Hematopoietic multipotent progenitor cell treated with erythropoietin and hydrocortisone succinate and interleukin-3 and kit ligand, for 4 days (in vitro differentiated cells): ENCODE measurements at regions not wholly inside any gene's neighbourhood (a gene's known extent, or its start where the extent isn't known, plus 50 kb on each side); places are given as distances from the start of the nearest gene placed in this dataset.

Experiments used
- DNase-seq: peaks from one replicate; pipeline ENCODE4 v3.0.0-alpha.2; 2015

DNA sequence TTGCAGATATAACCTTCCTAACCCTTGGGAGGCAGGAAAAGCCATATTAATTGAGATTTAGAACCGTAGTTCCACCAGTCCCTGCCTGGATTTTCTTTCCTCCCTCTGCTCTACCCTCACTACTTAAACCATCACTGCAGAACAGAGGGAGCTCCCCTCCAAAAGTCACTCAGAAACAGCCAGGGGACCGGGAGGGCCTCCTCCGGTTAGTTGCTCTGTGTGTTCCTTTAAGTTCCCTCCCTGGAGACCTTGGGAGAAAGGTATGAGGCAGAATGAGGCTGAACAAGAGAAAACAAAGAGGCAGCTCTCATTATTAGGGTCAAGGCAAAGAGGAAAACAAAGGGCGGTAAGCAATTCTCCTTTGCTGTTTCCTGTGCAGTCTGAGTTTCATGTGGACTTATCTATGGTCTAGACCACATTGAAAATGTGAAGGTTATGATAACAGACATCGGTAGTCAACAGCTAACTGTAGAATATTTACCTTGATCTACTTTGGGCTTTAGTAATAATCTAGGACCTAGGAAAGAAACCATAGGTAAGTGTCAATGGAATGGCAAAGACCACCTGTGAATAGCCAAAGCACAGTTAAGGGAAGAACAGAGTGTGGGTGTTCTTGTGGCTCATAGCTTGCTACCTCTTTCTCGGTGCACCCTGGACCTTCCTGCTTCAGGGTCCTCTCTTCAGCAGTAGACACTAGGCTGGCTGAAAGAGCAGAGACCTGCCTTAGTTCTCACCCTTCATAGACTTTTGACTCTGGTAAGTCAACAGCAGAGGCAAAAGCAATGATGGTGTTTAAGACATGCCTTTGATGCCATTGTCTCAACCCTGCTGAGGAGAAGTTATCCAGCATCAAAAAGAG lies 250.9 kb upstream of the CITED2 start:
- DNase-seq = peak; percentile 91

DNA sequence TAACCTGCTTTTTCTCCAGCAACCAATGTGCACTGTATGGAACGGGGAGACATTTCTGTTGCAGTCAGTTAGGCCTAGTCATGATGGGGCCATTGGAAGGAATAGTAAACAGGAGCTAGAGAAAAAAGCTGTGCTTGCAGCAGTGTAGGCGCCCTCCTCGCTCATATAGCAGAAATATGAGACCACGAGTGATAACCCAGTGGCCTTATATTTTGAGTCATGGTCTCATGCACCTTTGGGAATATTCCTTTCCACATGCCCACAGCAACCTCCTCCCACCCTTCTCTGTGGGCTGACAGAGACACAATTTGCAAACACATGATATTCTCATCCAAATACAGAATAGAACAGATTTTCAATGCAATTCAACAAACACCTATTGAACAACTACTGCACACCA lies 248.9 kb upstream of the CITED2 start:
- no peak for DNase-seq

DNA sequence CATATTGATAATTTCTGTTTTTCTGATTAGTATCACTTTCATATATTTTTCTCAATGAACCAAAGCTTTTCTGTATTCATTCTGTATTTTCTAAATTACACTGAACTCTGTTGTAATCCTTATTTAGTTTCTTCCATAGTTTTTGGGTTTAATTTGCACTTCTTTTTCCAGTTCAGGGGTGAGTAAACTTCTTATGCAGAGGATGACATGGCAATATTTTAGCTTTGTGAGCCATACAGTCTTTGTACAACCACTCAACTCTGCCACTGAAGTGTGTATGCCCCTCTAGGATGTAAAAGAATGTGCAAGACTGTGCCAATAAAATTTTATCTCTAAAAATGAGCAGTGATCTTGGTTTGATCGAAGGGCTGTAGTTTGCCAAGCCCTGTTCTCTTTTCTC lies 239.0 kb upstream of the CITED2 start:
- DNase-seq = no peak

DNA sequence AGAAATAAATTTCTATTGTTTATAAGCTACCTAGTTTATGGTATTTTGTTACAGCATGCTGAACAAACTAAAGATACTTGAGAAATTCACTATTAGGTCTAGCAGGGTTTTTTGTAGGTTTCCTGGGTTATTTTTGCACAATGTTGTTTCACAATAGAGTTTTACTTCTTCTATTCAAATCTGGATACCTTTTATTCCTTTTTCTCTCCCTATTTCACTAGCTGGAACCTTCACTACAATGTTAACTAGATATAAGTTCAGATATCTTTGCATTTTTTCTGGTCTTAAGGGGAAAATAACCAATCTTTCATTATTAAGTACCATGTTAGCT lies 237.7 kb upstream of the CITED2 start:
- DNase-seq = peak; percentile 47

DNA sequence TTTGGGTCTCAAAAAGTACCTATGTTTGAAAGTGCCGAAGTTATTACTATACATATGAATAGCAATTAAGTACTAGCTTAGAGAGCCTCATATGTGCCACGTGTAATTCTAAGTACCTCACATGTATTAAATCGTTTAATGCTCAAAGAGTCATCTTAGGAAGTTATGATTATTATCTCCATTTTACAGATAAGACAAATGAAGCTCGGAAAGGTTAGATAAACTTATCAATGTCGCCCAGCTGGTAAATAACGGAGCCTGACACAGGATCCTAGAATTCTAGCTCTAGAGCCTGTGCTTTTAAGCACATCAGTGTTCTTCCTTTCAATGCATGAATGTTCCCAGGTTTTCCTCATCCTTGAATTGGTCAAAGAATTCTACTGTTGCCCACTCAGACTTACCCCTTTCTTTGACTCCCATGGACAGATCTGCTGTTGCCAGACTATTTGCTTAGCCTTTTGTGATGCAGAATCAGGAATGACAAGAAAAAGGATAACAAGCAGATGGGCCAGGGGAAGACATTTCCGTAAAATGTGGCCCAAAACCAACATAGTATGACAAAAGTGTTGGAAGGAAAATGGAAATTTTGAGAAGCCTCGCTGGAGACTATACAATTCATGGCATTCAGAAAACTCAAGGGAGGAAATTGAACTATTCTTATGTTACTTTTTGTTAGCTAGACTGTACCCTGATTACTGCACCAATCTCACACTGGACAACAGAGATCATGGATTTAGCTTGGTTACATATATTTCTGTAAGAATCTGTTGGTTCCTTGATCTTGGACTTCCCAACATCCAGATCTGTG lies 237.1 kb upstream of the CITED2 start:
- DNase-seq = no peak

DNA sequence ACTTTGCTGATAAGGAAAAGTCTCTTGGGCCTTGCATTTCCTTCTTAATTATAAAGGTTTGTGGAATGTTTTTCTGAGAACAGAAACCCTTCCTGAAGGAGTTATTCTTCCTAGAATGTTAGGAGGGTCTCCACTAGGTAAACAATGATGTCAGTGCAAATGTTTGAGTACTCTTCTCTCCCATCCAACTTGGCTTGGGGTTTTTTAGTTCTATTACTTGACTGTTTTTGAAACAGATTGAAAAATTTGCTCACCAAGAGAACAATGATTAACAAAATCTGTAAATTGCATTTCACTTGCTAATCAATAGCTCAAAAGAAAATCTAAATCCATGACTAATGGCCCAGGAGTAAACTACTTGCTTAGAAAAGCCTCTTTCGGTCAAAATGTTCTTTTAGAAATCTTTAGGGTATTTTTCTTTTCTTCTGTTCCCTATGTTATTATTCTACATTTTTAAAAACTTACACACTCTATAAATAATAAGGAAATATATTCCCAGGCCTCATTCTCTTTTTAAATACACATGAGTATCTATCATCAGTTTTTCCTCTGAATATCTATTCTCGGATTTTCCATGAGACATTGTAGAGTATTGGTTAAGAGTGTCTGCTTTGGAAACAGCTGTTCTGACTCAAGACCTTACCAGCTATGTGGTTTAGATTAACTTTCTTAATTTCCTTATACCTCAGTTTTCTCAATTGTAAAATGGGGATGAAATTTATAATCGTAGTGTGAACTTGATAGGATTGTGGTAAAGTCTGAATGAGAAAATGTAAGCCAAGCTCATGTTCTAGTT lies 234.2 kb upstream of the CITED2 start:
- DNase-seq = no peak

DNA sequence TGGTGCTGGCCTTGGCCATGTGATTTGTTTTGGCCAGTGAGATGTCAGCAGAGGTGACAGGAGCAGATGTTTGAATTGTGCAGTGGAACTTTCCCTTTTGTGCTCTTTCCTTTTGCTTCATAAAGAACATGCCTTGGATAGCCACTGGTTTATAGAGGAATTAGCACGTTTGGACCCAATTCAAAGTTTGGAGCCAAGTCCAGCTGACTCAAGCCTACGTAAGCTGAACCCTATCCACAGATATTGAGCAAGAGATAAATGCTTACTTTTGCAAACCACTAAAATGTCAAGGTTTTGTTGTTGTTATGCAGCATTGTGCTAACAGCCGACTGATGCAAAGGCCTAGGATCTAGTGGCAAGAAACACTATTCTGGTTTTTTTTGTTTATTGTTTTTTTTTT lies 230.9 kb upstream of the CITED2 start:
- DNase-seq = no peak

DNA sequence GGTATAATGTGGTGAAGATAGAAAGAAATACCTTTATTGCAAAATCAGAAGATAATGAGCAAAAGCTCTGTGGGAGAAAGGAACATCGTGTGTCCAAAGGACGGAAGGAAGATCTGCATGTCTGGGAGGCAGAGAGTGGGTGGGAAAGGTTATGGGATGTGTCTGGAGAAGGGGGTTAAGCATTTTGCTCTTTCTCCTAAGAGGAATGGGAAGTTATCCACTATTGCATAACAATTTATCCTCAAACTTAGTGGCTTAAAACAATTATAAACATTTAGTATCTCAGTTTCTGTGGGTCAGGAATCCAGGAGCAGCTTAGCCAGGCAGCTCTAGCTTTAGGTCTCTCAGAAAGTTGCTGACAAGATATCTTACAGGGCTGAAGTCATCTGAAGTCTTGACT lies 229.1 kb upstream of the CITED2 start:
- DNase-seq = no peak

DNA sequence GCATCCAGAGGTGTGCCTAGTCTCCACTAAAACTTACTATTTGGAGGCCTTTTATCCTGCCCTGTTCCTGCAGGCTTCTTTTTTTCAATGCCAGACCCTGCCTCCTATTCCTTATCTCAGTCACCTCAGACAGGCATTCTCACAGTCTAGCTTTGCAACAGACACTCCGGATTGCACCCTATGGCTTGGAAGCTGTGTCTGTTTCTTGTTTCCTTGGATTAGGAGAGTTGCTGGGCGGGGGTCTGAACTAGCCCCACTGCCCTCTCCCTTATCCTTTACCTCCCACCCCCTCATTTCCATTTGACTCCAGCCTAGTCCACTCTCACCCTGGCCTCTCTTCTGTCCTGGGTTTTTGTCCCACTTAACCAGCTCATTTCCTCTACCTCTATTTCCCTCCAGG lies 228.1 kb upstream of the CITED2 start:
- peak; percentile 39 for DNase-seq

DNA sequence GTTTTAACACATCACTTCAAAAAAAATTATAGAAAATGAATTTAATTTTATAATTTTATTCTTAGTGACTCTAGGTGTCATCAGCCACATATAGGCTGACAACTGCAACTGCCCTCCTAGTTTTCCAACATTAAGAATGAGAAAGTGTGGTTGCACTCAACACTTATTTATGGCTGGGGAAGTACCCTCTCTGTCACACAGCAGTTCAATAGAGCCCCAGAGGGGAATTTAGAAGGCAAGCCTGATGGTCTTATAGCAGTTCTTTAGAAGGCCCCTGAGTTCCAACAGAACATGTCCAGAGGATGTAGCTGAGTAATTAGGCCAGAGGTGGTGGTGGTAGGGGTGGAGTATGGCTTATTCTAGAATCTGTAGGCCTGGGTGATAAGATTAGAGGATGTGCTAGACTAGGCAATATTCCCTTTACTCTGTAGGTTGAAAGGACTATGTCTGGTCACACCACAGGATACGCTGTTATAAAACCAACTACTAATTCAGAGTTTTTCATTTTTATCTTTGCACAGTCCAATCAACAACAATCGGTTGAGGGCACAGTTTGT lies 226.5 kb upstream of the CITED2 start:
- DNase-seq = peak; percentile 52

DNA sequence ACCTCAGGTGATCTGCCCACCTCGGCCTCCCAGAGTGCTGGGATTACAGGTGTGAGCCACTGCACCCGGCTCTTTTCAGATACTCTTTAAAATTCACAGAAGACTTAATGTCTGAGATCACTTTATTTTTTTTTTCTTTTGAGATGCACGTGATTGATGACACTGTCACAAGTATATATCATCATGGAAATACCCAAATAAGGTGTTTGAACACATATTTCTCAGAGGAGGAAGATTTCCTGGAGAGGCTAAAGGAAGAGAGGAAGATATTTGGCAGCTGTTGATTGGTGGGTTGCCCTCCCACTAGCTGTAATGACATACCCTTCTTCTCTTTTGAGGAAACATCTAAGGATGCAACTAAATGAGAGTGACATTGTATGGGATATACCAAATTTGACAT lies 225.9 kb upstream of the CITED2 start:
- DNase-seq = no peak

DNA sequence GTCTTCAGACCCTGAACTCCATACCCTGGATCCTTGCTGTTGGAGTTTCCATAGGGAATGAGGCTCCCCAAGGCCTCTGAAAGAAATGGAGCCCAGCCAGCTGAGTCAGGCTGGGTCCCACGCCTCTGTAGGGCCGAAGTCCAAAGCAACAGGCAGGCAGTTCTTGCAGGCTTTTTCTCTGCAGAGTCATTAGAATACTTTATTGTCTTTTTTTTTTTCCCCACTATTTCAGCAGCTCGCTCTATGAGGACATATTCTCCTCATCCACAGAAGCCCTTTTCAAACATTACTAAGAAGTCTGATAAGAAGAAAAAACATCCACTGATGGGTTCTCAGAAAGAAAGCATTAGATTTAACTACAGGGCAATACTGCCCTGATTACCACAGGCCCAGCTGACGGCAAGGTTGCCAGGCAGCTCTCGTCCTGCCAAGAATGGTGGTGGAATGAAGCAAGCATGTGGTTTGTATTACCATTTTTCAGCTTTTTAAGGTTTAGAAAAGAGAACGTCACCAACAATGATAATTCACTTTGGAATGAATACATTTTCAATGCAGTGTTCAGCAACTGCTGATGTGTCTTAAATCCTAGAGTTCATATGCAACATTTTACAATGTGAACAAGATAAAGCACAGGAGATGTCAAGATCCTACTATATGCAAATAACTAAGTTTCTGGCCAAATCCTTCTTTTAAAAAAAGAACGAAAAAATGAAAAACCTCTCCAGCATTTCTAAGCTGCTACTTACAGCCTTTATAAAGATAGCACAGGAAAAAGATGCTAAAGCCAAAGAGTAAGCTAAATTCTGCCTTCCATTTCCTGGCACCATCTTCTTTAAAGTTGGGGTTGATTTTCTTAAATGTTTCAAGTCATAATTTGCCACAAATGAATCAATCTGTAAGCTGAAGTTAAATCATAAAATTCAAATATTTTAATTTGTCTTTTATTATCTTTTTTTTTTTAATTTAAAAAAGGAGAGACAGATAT lies 223.6 kb upstream of the CITED2 start:
- peak; percentile 80 for DNase-seq

DNA sequence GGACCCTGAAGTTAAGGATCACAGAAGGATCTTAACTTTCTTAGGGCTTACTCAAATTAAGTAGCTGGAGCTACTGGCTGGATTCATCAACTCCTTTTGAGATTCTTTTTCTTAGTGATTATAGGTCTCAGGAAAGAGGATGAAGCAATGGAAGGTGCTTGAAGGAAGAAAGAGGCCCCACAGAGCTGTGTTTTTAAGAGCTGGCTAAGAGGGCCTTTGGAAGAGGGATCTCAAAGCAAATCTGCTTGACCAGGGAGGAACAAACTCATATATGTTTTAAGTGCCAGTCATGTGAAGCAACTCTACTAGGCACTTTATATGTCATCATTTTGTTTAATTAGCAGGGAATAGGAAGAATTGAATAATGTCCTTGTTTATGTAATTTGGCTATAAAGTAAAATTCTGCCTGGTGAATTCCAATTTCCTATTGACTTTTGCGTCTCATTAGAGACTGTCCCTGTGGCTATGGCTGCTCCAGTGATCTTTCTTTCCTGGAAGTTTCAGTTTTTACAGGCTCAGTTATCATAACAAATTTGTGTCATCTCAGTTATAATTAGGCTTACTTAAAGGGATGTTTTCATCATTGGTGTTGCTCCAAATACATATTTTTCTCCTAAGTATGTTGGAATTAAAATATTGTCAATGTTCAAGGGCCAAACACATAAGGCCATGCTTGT lies 222.8 kb upstream of the CITED2 start:
- DNase-seq = no peak

DNA sequence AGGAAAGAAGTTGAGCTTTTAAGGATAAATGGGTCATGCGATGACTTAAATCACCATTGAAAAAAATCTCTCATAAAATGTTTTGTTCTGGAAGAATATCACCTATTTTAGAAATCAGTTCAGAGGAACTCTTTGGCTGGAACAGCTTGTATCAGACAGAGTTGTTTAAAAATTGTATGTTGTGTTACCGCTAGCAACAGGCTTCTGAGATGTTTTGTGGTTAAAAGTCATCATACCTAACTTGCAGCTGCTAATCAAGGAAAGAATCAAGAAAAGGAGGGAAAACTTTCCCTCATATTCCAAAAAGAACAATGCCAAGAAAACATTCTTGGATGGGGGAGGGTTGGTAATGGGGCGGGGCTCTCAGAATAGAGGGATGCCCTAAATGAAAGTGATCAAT lies 220.7 kb upstream of the CITED2 start:
- no peak for DNase-seq

DNA sequence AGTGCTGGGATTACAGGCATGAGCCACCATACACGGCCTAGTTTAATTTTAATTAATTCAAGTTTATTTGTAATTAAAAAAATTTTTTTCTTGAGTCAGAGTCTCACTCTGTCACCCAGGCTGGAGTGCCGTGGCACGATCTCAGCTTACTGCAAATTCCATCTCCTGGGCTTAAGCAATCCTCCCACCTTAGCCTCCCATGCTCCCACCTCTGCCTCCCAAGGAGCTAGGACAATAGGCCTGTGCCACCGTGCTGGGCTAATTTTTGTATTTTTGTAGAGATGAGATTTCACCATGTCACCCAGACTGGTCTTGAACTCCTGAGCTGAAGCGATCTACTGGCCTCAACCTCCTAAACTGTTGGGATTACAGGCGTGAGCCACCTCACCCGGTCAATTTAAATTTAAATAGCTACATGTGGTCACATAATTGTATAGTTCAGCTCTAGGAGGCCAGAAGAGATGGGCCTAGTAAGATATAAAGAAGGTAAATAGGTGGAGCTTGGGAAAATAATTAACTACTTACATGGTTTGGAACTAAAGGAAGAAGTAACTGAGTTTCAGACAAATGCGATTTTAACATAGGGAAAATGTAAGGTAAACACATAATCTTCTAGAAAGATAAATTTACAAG lies 220.0 kb upstream of the CITED2 start:
- DNase-seq = no peak

DNA sequence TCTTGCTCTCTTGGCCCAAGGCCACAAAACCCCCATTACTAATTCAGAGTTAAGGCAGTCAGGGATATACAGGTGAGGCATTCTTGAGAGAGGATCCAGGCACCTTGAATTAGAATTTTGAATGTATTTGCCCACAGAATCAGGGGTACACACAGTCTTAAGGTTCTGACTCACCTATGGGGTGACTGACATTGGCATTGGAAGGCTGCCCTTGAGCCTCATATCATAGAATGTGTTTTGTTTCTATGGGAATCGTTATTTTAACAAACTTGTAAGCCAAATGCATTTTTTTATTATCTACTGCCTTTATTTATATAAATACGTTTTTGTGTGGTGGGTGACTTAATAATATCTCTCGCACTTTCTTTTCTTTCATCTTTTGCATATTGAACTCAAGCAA lies 218.6 kb upstream of the CITED2 start:
- no peak for DNase-seq

DNA sequence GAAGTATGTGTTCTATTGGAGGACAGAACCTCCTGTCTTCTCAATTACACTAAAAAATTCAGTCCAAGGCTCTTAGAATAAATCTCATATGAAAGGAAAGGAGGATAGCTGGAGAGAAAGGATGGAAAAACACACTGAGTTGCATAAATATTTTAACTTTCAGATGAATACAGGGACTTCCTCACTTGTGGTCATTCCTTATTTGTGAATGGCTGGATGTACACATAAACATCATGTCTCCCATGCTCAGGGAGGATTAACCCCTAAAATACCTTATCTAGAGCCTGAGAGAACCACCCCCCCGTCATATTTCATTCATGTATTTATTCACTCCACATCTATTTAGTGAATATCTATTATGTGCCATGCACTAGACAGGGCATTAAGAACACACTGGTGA lies 217.6 kb upstream of the CITED2 start:
- no peak for DNase-seq

DNA sequence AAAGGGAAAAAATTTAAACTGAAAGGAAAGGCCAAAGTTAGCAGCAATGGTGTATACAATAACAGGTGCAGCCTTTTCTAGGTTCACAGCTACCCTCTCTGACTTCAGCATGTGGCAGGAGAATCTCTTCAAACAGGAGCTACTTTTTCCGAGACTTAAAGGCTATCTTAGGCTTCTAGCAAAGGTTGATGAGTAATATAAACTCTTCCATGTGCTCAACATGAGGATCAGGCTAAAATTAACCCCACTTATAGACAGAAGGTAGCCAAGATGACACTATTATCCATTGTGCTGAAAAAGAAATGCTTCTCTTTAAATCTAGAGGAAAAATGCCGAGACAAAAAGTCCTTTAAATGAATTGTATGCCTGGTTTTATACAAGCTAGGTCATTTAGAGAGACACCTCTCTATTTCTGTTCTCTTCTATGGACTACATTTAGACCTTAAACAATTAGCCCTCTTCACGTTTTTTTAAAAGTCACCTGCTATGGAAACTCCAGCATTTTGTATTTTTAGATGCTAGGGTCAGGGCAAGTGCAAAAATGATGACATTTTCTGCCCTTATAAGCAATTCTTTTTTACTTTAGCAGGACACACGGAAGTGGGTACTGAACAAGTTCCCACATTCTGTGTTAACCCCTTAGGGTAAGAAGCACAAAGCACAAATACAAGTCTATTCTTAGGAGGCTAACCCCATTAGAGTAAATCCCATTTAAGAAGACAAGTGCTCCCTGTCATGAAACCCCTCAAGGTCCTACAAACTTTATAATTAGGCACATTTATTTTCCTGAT lies 216.8 kb upstream of the CITED2 start:
- DNase-seq = no peak

DNA sequence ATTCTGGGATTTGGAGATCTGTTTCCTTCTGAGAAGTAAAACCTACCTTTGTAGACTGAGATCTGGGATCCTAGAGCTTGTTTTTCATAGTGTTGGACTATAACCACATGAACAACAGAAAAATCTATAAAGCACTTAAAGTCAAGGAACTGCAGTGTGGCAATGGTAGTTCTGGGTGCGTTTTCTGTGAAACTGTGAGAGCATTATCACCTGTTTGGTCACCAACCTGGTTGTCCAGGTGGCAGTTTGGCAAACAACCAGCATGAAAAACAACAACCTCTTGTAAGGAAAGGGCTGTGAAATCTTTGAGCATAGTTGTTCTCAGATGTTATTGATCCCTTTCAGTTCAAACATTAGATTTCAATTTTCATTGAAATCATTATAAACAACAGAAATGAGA lies 215.8 kb upstream of the CITED2 start:
- no peak for DNase-seq
